GM10248 (cell line): ENCODE measurements at regions not wholly inside any gene's neighbourhood (a gene's known extent, or its start where the extent isn't known, plus 50 kb on each side); places are given as distances from the start of the nearest gene placed in this dataset.

ENCODE experiments used
- CTCF ChIA-PET: fragments of 300-600 bp; sonication (Branson Sonifier 250); formaldehyde crosslinking; extraction: SDS; loops from one replicate; lab custom pipeline; 2021; ENCODE audit warnings: antibody characterized with exemption; lab: Yijun Ruan, JAX
- POLR2A ChIA-PET: fragments of 350-650 bp; sonication (Branson Sonifier 250); formaldehyde crosslinking; extraction: SDS; loops from one replicate; lab custom pipeline; 2020; ENCODE audit warnings: antibody characterized with exemption; lab: Yijun Ruan, JAX
- DNase-seq: peaks from one replicate; pipeline ENCODE4 v3.0.0; 2012; ENCODE audit errors: extremely low spot score
- TF ChIP-seq, protein P1 (sequence below): IDR thresholded peaks from 2 replicates; pipeline ENCODE4 v1.5.1; 2012; ENCODE audit warnings: mild to moderate bottlenecking, low read depth; ENCODE audit errors: extremely low read depth, missing control alignments, control extremely low read depth

DNA sequence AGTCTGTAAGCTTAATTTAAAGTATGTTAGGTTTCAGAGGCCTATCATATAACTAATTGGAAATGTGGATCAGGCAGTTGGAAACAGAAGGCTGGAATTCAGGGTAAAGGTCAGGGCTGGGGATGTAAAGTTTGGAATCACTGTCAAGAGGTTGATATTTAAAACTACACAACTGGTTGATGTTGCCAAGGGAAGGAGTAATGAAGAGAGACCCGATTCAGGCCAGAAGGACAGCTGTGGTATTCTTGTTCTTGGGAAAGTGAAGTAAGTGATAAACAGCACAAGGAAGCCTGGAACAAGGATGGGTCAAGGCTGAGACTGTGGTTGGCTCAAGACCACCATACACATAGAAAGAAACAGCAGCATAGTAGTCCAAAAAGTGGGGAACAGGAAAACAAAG is 654.2 kb downstream of the NTRK3 start:
- TF ChIP-seq, protein P1, sequence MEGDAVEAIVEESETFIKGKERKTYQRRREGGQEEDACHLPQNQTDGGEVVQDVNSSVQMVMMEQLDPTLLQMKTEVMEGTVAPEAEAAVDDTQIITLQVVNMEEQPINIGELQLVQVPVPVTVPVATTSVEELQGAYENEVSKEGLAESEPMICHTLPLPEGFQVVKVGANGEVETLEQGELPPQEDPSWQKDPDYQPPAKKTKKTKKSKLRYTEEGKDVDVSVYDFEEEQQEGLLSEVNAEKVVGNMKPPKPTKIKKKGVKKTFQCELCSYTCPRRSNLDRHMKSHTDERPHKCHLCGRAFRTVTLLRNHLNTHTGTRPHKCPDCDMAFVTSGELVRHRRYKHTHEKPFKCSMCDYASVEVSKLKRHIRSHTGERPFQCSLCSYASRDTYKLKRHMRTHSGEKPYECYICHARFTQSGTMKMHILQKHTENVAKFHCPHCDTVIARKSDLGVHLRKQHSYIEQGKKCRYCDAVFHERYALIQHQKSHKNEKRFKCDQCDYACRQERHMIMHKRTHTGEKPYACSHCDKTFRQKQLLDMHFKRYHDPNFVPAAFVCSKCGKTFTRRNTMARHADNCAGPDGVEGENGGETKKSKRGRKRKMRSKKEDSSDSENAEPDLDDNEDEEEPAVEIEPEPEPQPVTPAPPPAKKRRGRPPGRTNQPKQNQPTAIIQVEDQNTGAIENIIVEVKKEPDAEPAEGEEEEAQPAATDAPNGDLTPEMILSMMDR, result no peak
- POLR2A ChIA-PET, result no interaction called here
- DNase-seq, result no peak
- CTCF ChIA-PET, result no interaction called here

DNA sequence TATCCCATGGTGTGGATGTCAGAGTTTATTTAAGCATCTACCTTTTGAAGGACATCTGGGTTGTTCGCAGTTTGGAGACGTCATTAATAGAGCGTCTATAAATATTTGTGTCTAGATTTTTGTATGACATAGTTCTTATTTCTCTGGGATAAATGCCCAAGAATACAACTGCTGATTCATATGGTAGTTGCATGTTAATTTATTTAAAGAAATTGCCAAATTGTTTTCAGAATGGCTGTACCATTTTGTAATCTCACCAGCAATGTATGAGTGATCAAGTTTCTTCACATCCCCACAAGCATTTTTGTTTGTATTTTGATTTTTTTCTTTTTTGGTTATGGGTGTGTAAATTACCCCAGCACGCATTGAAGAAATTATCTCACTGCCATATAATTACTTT is 656.9 kb downstream of the NTRK3 start:
- POLR2A ChIA-PET, result no interaction called here
- DNase-seq, result no peak
- TF ChIP-seq, protein P1, result no peak
- CTCF ChIA-PET, result no interaction called here

DNA sequence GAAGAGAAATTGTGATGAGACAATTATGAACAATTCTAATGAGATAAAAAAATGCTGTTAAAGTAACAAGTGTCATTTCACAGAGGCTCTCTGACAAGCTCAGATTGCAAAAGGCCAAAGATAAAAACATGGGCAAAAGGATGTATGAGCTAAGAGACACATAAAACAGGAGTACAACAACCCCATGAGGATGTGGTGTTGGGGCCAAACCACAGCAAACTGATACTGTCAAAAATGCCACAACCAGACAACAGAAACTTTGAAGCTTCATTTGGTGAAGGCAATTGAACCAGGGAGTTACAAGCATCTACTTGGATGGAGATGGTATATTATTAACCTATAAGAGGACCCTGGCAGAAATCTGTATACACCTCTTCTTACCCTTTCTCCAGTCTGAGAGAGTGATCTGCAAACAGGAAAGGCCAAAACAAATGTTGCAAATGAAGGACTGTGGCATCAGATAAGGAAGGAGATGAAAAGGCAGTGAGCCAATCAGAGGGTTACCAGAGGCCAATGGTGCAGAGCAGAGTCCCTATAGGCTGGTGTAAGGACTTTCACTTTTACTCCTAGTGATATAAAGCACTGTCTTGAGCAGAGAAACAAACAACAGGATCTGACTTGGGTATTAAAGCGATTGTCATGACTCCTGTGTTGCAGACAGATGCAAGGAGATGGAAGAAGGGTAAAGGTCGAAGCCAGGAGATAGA is 659.0 kb downstream of the NTRK3 start:
- DNase-seq, result no peak
- TF ChIP-seq, protein P1, result no peak
- POLR2A ChIA-PET, result no interaction called here
- CTCF ChIA-PET, result interaction anchor here (0.7 to 2.4 kb wide), 2 partner anchors 9 to 29 kb away, joined by 3 to 7 read pairs; no protein-coding TSS in a partner anchor

DNA sequence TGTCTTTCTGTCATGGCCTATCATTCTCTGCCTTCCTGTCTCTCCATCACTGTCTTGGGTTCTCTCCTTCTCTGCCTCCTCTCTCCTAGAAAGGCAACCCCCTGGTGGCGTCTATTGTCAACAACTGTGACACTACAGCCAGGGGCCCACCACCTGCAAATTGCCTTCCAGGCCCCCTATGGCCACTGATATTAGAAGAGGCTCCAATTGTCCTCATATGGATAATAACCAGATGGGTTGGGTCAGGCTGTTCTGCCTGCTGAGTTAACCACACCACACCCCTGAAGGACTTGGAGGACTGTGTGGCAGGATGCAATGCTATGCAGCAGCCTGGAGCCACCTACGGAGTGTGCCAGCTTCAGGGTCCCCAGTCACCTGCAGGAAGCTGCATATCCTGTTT is 665.0 kb downstream of the NTRK3 start:
- TF ChIP-seq, protein P1, result no peak
- DNase-seq, result no peak
- POLR2A ChIA-PET, result no interaction called here
- CTCF ChIA-PET, result no interaction called here

DNA sequence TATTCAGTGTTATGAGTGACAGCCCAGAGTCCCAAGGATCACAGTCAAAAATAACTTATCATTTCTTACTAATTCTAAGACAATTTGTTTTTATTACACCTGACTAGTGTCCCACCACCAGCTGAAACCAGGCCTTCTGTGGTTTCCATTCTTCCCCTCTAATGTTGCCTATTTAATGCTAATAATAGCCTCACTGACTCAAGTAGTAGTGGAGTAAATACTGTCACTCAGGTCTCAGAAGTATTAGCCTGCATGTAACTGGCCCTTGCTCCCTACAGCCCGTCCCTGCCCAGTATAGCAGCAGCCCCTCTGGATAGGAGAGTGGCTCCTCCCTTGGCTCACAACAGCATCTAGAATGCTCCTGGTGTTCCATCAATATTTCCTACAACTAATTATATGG is 665.5 kb downstream of the NTRK3 start:
- CTCF ChIA-PET, result no interaction called here
- DNase-seq, result no peak
- TF ChIP-seq, protein P1, result no peak
- POLR2A ChIA-PET, result no interaction called here

DNA sequence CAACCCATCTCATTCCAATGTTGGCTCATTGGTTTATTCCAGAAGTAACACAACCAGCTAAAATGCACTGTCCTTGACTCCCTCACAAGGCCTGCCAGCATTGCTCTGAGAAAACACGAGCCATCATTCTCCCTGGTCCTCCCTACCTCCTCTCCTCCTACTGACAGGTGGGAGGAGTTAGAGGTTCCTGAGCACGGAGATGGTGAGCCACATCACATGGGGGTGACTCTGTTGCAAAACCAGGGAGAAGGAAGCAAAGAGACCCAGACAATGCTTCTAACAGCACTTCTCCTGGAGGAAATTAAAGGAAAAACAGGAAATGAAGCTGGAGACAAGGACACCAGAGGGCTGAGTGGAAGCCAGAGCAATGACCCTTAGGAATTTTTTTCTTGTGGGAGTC is 667.4 kb downstream of the NTRK3 start:
- ChIA-PET POLR2A (no interaction called here), CTCF (no interaction called here)
- TF ChIP-seq, protein P1, result no peak
- DNase-seq, result no peak

DNA sequence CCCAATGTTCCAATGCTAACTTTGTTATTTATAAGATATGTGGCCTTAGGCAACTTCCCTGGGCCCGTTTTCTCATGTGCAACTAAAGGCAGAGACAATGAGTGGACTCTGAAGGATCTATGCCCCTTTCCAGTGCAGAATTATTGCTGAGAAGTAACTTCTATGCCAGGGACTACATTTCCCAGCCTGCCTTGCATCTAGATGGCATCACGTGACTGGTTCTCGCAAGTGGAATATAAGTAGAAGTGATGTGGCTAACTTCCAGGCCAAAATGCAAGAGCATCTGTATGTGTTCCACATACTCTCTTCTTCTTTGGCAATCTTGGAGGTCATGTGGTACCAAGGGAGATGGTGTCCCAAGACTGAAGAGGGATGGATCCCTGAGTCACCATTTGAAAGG is 674.4 kb downstream of the NTRK3 start:
- TF ChIP-seq, protein P1, result no peak
- no peak for DNase-seq
- ChIA-PET CTCF (no interaction called here), POLR2A (no interaction called here)
